Calu3 (cell line): ENCODE measurements at regions not wholly inside any gene's neighbourhood (a gene's known extent, or its start where the extent isn't known, plus 50 kb on each side); places are given as distances from the start of the nearest gene placed in this dataset.

ENCODE experiments used
- BruUV-seq: library from RNA; stranded (reverse); fragments of 400-500 nt; replicated peaks from 2 replicates; lab custom pipeline; 2021; lab: Mats Ljungman, UMichigan
- CTCF ChIA-PET: fragments of 300-600 bp; sonication (Branson Sonifier 250); formaldehyde crosslinking; loops from one replicate; lab custom pipeline; 2022; ENCODE audit warnings: antibody characterized with exemption; lab: Charles Lee
- DNase-seq: peaks from one replicate; pipeline ENCODE4 v3.0.0; 2022
- H3K27ac Mint-ChIP-seq: one replicate; pipeline ENCODE4 v1.8.0; 2022; ENCODE audit warnings: mixed read lengths; ENCODE audit not compliant: unreplicated experiment
- H3K27me3 Mint-ChIP-seq: one replicate; pipeline ENCODE4 v1.8.0; 2022; ENCODE audit warnings: mixed read lengths; ENCODE audit not compliant: unreplicated experiment
- H3K36me3 Mint-ChIP-seq: one replicate; pipeline ENCODE4 v1.8.0; 2022; ENCODE audit warnings: mild to moderate bottlenecking, moderate library complexity, mixed read lengths; ENCODE audit not compliant: insufficient read depth, unreplicated experiment
- H3K4me1 Mint-ChIP-seq: one replicate; pipeline ENCODE4 v1.8.0; 2022; ENCODE audit warnings: mild to moderate bottlenecking, low read depth, mixed read lengths; ENCODE audit not compliant: unreplicated experiment
- H3K4me3 Mint-ChIP-seq: one replicate; pipeline ENCODE4 v1.8.0; 2022; ENCODE audit warnings: mild to moderate bottlenecking, low read depth, moderate library complexity, mixed read lengths; ENCODE audit not compliant: unreplicated experiment
- H3K9me3 Mint-ChIP-seq: one replicate; pipeline ENCODE4 v1.8.0; 2022; ENCODE audit warnings: low read depth, mixed read lengths; ENCODE audit not compliant: unreplicated experiment
- CTCF ChIP-seq: fragments of 200-600 bp; IDR thresholded peaks from one replicate; pipeline ENCODE4 v1.8.0; 2022; ENCODE audit warnings: antibody characterized with exemption; ENCODE audit not compliant: unreplicated experiment
- intact Hi-C: fragments of 100-400 bp; cut with micrococcal nuclease; formaldehyde crosslinking; loops from one replicate; pipeline ENCODE4 v1.10.0; 2022; ENCODE audit not compliant: unreplicated experiment

DNA sequence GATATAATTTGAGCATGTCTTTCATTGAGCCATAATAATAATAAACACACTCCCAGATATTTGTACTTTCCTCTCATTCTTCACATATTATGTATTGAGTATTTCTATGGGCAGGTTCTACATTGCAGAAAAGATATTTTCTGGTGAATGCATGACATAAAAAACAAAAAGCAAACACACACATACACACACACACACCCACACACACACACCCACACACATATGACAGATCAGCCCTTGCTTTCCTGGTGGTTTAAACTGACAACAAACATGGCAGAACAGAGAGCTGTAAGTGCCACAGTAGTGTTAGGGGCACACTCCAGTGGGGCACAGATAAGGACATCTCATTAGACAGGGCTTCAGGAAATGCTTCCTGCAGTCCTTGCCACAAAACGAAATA, 123.3 kb upstream of the LSM8 start:
- no peaks in the 10 kb centered on the region for H3K4me1 Mint-ChIP-seq
- H3K4me3 Mint-ChIP-seq = no peak overlapping the region
- no peaks in the 10 kb centered on the region for H3K9me3 Mint-ChIP-seq
- H3K27me3 Mint-ChIP-seq = no peaks in the 10 kb centered on the region
- H3K36me3 Mint-ChIP-seq = no peaks in the 10 kb centered on the region
- TF ChIP-seq CTCF = no peak
- BruUV-seq = no TSS peak
- H3K27ac Mint-ChIP-seq = no peak overlapping the region
- intact Hi-C loops = no loop called here
- CTCF ChIA-PET = no interaction called here
- DNase-seq = no peak

- Mint-ChIP-seq H3K27me3 (no peaks in the 10 kb centered on the region), H3K36me3 (no peaks in the 10 kb centered on the region), H3K9me3 (no peaks in the 10 kb centered on the region), H3K4me3 (no peak overlapping the region), H3K4me1 (no peaks in the 10 kb centered on the region), H3K27ac (no peak overlapping the region)
- CTCF ChIA-PET = no interaction called here
- TF ChIP-seq CTCF = no peak
- intact Hi-C loops = no loop called here
- no TSS peak for BruUV-seq
- DNase-seq = no peak
Observed at GRCh38 chr7:118061386-118061785, 122.6 kb upstream of the LSM8 start.

- BruUV-seq = no TSS peak
- intact Hi-C loops = no loop called here
- H3K27me3 Mint-ChIP-seq = no peaks in the 10 kb centered on the region
- no peak overlapping the region for H3K27ac Mint-ChIP-seq
- CTCF ChIA-PET = no interaction called here
- DNase-seq = no peak
- no peaks in the 10 kb centered on the region for H3K36me3 Mint-ChIP-seq
- H3K4me1 Mint-ChIP-seq = no peaks in the 10 kb centered on the region
- no peak for TF ChIP-seq CTCF
- no peak overlapping the region for H3K4me3 Mint-ChIP-seq
- no peaks in the 10 kb centered on the region for H3K9me3 Mint-ChIP-seq
Observed at GRCh38 chr7:118072893-118073674, 110.9 kb upstream of the LSM8 start.

DNA sequence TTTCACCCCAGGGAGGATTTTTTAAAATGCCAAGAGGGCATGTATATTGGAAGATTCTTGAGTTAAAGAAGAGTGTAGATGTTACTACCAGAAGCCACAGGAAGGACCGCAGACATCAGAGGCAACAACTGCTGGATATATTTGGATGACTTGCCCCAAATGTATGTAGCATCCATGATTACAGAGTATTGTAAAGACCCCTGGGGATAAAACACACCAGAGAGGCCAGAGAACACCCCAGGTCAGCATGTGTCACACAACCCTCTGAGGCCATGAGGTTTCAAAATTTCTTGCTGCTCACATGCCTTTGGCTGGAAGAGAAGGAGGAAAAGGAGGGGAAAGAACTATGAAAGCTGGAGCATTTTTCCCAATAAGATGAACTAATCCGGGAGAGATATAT, 108.0 kb upstream of the LSM8 start:
- CTCF ChIA-PET = no interaction called here
- Mint-ChIP-seq H3K36me3 (peaks cover 4% of the 10 kb centered on the region), H3K9me3 (no peaks in the 10 kb centered on the region), H3K4me3 (no peak overlapping the region), H3K27ac (no peak overlapping the region), H3K4me1 (peaks cover 6% of the 10 kb centered on the region), H3K27me3 (no peaks in the 10 kb centered on the region)
- no peak for TF ChIP-seq CTCF
- DNase-seq = no peak
- no TSS peak for BruUV-seq
- intact Hi-C loops = no loop called here
